RWPE2 (cell line): ENCODE measurements at regions not wholly inside any gene's neighbourhood (a gene's known extent, or its start where the extent isn't known, plus 50 kb on each side); places are given as distances from the start of the nearest gene placed in this dataset.
"Not testable (repeated sequence)": the region's sequence is repeated elsewhere in the genome, so short reads cannot be mapped to it uniquely, and the experiment has no call there.

Experiments
- ATAC-seq: fragments of 200-7000 bp; cut with Tn5 transposase; 3 replicates; pipeline ENCODE4 v1.9.1; 2021; ENCODE audit warnings: low read depth
- DNase-seq: peaks from one replicate; pipeline ENCODE4 v3.0.0-alpha.2; 2020; ENCODE audit warnings: low spot score
- H3K27ac ChIP-seq: fragments of 450-650 bp; 2 replicates; pipeline ENCODE4 v1.5.1; 2017; ENCODE audit warnings: mild to moderate bottlenecking; ENCODE audit not compliant: poor library complexity, severe bottlenecking
- H3K27me3 ChIP-seq: fragments of 250-450 bp; sonication (Bioruptor Pico); 2 replicates; pipeline ENCODE4 v1.5.1; 2021; ENCODE audit warnings: mild to moderate bottlenecking, moderate library complexity; ENCODE audit not compliant: insufficient read depth, poor library complexity, severe bottlenecking
- H3K36me3 ChIP-seq: fragments of 250-450 bp; sonication (Bioruptor Pico); 2 replicates; pipeline ENCODE4 v1.5.1; 2020; ENCODE audit warnings: low read depth, mild to moderate bottlenecking, moderate library complexity
- H3K4me1 ChIP-seq: fragments of 250-450 bp; sonication (Bioruptor Pico); 2 replicates; pipeline ENCODE4 v1.5.1; 2021; ENCODE audit warnings: mild to moderate bottlenecking, moderate library complexity; ENCODE audit not compliant: insufficient read depth, poor library complexity, severe bottlenecking
- H3K4me3 ChIP-seq: fragments of 250-450 bp; sonication (Bioruptor Pico); 2 replicates; pipeline ENCODE4 v1.5.1; 2021; ENCODE audit warnings: mild to moderate bottlenecking, moderate library complexity; ENCODE audit not compliant: severe bottlenecking
- H3K9me3 ChIP-seq: fragments of 250-450 bp; sonication (Bioruptor Pico); 2 replicates; pipeline ENCODE4 v1.5.1; 2021; ENCODE audit warnings: mild to moderate bottlenecking, moderate library complexity; ENCODE audit not compliant: severe bottlenecking
- TF ChIP-seq, protein P1 (sequence below): fragments of 450-650 bp; IDR thresholded peaks from one replicate; pipeline ENCODE4 v1.5.1; 2017; ENCODE audit warnings: mild to moderate bottlenecking, moderate library complexity; ENCODE audit not compliant: poor library complexity, severe bottlenecking

DNA sequence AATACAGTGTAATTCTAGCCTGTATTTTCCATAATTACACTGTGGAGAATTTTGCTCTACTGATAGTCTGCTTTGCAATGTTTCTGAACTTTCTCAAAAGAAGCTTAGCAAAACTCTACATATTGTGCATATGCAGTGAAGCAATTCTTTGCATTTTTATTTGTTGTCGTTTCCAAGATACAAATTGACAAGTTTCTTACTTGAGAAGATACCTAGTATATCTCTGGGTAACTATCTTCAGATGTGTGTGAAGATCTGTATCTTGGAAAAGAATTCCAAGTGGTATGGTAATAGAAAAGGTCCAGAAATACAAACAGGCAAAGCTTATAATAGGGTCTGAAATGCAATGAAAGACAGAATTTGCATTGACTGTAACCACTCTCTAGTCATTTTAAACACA is 1119.8 kb upstream of the INTU start:
- ATAC-seq (no peak), DNase-seq (no peak)
- H3K4me1 ChIP-seq: no peaks in the 10 kb centered on the region
- no peak overlapping the region for H3K4me3 ChIP-seq
- no peaks in the 10 kb centered on the region for H3K27me3 ChIP-seq
- H3K36me3 ChIP-seq: no peaks in the 10 kb centered on the region
- H3K9me3 ChIP-seq: no peaks in the 10 kb centered on the region
- no peak overlapping the region for H3K27ac ChIP-seq
- TF ChIP-seq, protein P1, sequence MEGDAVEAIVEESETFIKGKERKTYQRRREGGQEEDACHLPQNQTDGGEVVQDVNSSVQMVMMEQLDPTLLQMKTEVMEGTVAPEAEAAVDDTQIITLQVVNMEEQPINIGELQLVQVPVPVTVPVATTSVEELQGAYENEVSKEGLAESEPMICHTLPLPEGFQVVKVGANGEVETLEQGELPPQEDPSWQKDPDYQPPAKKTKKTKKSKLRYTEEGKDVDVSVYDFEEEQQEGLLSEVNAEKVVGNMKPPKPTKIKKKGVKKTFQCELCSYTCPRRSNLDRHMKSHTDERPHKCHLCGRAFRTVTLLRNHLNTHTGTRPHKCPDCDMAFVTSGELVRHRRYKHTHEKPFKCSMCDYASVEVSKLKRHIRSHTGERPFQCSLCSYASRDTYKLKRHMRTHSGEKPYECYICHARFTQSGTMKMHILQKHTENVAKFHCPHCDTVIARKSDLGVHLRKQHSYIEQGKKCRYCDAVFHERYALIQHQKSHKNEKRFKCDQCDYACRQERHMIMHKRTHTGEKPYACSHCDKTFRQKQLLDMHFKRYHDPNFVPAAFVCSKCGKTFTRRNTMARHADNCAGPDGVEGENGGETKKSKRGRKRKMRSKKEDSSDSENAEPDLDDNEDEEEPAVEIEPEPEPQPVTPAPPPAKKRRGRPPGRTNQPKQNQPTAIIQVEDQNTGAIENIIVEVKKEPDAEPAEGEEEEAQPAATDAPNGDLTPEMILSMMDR: no peak

DNA sequence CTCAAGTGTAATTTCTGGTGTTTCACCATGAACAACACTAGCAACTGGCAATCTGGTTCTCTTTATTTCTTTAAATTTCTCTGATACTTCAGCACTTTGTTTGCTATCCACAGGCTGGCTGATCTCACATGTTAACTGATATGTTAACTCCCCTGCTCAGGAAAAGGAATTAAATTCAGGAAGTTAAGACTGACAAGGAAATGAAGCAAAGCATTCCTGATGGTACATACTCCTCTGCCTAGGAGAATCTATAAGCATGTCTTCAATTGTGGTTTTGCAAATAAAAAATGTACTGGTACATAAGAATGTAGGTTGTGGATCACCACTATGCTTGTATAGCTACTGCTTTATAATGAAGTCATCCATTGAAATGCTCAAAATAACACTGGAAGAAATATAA is 1119.2 kb upstream of the INTU start:
- no peaks in the 10 kb centered on the region for H3K4me1 ChIP-seq
- no peak overlapping the region for H3K27ac ChIP-seq
- H3K9me3 ChIP-seq: no peaks in the 10 kb centered on the region
- TF ChIP-seq, protein P1: no peak
- DNase-seq: no peak
- no peak overlapping the region for H3K4me3 ChIP-seq
- no peak for ATAC-seq
- H3K36me3 ChIP-seq: no peaks in the 10 kb centered on the region
- H3K27me3 ChIP-seq: no peaks in the 10 kb centered on the region

DNA sequence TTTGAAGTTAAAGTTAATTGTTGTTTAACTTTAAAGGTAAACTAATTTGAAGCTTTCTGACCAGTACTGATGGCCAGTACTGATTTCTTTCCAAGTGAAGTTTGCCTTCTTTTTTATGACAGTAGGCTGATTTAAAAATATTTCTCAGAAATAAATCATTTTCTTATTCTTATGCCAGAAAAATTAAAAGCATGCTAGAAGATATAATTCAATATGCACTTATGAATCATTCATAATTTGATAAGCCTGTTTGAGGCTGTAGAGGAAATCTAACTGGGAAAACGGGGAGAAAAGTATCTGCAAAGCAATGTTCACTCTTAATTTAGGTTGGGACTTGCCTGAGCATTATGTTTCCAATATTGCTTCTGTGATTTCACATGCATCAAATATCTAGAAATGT is 1112.0 kb upstream of the INTU start:
- no peaks in the 10 kb centered on the region for H3K27me3 ChIP-seq
- no peaks in the 10 kb centered on the region for H3K4me1 ChIP-seq
- no peaks in the 10 kb centered on the region for H3K9me3 ChIP-seq
- H3K27ac ChIP-seq: no peak overlapping the region
- no peaks in the 10 kb centered on the region for H3K36me3 ChIP-seq
- no peak overlapping the region for H3K4me3 ChIP-seq
- ATAC-seq (no peak), DNase-seq (no peak)
- TF ChIP-seq, protein P1: no peak

DNA sequence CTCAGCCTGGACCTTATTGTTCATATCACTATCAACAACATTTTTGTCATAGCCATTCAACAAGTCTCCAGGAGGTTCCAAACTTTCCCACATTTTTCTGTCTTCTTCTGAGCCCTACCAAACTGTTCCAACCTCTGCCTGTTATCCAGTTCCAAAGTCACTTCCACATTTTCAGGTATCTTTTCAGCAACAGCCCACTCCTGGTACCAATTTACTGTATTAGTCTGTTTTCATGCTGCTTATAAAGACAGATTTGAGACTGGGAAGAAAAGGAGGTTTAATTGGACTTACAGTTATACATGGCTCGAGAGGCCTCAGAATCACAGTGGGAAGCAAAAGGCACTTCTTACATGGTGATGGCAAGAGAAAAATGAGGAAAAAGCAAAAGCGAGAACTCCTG is 1107.4 kb upstream of the INTU start:
- DNase-seq, H3K27me3 ChIP-seq, H3K9me3 ChIP-seq, H3K36me3 ChIP-seq, H3K4me1 ChIP-seq, ATAC-seq, H3K27ac ChIP-seq, H3K4me3 ChIP-seq: not testable (repeated sequence)

DNA sequence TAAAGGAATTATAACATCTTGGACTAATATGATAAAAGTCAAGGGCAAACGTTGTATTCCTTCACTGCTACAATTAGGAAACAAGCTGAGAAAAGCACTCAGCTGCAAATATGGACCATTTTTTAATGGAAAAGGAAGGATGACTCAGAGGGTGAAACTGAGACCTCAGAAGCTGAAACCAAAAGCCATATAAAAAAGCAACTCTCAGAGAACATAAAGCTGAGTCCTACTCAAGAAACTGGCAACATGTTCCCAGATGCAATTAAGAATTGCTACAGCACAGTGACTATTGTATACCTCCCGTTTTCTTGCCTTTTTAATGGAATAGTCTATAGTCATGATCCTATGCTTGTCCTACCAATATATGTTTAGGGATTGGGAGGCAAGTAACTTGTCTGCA is 1106.4 kb upstream of the INTU start:
- TF ChIP-seq, protein P1: no peak
- ATAC-seq: no peak
- Histone ChIP-seq H3K36me3 (no peaks in the 10 kb centered on the region), H3K4me3 (no peak overlapping the region), H3K27ac (no peak overlapping the region), H3K27me3 (no peaks in the 10 kb centered on the region), H3K4me1 (no peaks in the 10 kb centered on the region), H3K9me3 (no peaks in the 10 kb centered on the region)
- DNase-seq: no peak

DNA sequence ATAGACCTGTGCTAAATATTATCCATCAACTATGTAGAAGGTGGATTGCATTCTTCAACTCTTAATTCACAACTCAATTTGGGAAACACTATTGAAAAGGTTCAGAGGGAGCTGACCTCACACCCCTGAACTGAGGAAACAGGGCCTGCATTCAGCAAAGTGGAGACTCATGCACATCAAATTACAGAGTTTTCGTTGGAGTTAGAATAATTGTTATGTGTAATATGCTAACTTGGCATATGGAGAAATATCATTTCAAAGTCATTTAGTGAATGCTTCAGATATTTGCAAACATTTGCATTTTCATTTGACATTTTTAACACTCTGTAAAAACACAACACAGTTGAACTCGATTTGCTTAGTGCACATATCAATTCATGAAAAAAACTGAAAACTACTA is 1102.8 kb upstream of the INTU start:
- Histone ChIP-seq H3K36me3 (no peaks in the 10 kb centered on the region), H3K4me1 (no peaks in the 10 kb centered on the region), H3K27ac (no peak overlapping the region), H3K4me3 (no peak overlapping the region), H3K27me3 (no peaks in the 10 kb centered on the region), H3K9me3 (no peaks in the 10 kb centered on the region)
- no peak for ATAC-seq
- DNase-seq: no peak
- TF ChIP-seq, protein P1: no peak
